ENCODE measurements at regions not wholly inside any gene's neighbourhood (a gene's known extent, or its start where the extent isn't known, plus 50 kb on each side); places are given as distances from the start of the nearest gene placed in this dataset.
"Not testable (repeated sequence)": the region's sequence is repeated elsewhere in the genome, so short reads cannot be mapped to it uniquely, and the experiment has no call there.

DNA sequence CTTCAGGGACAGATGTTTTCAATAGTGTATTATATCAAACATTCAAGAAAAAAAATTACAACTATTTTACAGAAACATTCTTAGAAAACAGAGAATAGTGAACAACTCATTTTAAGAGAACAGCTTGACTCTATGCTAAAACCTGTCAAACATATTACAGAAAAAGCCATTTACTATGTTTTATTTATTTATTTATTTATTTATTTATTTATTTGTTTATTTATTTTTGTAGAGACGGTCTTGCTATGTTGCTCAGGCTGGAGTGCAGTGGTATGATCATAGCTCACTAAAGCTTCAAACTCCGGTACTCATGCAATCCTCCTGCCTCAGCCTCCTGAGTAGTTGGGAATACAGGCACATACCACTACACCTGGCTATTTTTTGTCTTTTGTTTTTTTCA is 317.9 kb upstream of the HTR1E start:
- no peaks in the 10 kb centered on the region for H3K4me1 ChIP-seq (ENCODE audit: insufficient read depth, low read length)
- no peaks in the 10 kb centered on the region; the same call in 1 of the 2 replicates for H3K36me3 ChIP-seq (ENCODE audit: insufficient read depth, low read length)
- no peaks in the 10 kb centered on the region for H3K9me3 ChIP-seq (ENCODE audit: control insufficient read depth, insufficient read depth, low read length)
- no peak overlapping the region for H3K9ac ChIP-seq (ENCODE audit: low read depth, low read length)

DNA sequence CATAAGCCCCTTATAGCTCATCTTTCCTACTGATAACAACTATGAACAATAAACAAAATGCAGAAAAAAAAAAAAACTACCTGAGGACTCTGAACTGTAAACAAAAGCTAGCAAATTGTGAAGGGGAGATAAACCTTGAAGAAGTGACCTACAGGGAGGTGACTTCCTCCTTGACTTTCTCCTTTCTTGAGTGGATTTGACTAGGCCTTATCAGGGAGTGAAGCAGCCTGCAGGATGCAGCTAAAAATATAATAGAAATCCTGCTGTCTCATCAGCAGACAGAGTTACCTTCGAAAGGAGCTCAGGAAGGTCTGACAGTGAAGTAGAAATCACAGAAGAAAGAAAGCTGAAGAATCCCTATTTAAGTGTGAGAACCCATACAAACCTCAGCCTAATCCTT is 322.0 kb upstream of the HTR1E start:
- Histone ChIP-seq H3K4me1 (ENCODE audit: insufficient read depth, low read length) (no peaks in the 10 kb centered on the region), H3K36me3 (ENCODE audit: insufficient read depth, low read length) (no peaks in the 10 kb centered on the region), H3K9me3 (ENCODE audit: control insufficient read depth, insufficient read depth, low read length) (no peaks in the 10 kb centered on the region), H3K9ac (ENCODE audit: low read depth, low read length) (no peak overlapping the region)

DNA sequence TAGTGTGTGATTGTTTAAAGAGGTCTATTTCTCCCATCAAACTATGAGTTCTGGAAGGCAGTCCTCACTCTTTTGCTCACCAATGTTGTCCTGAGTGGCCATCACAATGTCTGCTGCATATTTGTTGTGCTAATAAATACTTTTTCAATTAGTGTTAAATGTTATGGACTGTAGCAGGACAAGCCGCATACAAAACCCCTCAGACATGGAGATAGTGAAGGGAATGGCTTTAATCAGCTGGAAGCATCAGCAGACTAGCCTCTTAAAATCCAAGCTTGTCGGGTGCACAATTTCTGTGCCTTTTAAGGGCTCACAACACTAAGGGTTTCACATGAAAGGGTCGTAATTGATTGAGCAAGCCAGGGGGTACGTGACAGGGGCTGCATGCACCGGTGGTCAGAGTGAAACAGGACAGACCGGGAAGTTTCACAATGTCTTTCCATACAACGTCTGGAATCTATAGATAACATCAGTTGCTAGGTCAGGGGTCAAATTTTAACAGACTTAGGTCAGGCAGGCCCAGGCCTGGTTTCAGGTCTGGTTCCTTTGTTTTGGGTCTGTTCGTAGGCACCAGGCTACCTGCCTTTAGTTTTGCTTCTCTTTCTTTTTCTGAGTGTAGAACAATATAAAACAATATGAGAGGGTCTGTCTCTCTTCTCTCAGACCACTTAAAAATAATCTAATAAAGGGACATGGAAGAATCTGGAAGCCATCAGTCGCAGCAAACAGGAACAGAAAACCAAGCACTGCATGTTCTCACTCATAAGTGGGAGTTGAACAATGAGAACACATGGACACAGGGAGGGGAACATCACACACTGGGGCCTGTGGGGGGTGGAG is 327.6 kb upstream of the HTR1E start:
- H3K36me3 ChIP-seq (ENCODE audit: insufficient read depth, low read length): no peaks in the 10 kb centered on the region
- H3K4me1 ChIP-seq (ENCODE audit: insufficient read depth, low read length): no peaks in the 10 kb centered on the region
- no peak overlapping the region for H3K9ac ChIP-seq (ENCODE audit: low read depth, low read length)
- H3K9me3 ChIP-seq (ENCODE audit: control insufficient read depth, insufficient read depth, low read length): no peaks in the 10 kb centered on the region

DNA sequence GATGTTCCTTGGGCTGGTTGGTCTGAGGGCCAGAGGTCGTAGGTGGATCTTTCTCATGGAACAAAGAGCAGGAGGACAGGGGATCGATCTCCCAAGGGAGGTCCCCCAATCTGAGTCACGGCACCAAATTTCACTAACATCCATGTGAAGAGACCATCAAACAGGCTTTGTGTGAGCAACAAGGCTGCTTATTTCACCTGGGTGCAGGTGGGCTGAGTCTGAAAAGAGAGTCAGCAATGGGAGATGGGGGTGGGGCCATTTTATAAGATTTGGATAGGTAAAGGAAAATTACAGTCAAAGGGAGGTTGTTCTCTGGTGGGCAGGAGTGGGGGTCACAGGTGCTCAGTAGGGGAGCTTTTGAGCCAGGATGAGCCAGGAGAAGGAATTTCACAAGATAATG is 334.0 kb upstream of the HTR1E start:
- not testable (repeated sequence) for H3K4me1 ChIP-seq (ENCODE audit: insufficient read depth, low read length); H3K36me3 ChIP-seq (ENCODE audit: insufficient read depth, low read length); H3K9me3 ChIP-seq (ENCODE audit: control insufficient read depth, insufficient read depth, low read length); H3K9ac ChIP-seq (ENCODE audit: low read depth, low read length)

DNA sequence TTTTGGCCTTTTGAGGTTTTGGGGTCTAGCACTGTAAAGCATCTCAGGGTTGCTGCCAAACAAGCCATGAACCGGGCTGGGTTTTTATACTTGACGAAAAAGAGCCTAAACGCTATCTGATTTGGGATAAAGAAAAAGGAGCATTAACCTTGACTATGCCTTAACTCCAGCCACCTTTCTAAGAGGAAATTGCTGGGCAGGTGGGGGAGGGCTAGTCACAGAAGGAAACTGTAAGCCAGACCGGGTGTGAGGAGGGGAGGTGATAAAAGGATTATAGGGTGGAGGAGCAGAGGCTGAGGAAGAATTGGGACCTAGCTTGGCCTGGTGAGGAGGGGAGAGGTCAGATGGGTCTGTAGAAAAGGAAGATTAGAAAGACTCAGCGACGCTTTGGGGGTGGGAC is 335.2 kb upstream of the HTR1E start:
- not testable (repeated sequence) for H3K9me3 ChIP-seq (ENCODE audit: control insufficient read depth, insufficient read depth, low read length); H3K36me3 ChIP-seq (ENCODE audit: insufficient read depth, low read length); H3K9ac ChIP-seq (ENCODE audit: low read depth, low read length); H3K4me1 ChIP-seq (ENCODE audit: insufficient read depth, low read length)

DNA sequence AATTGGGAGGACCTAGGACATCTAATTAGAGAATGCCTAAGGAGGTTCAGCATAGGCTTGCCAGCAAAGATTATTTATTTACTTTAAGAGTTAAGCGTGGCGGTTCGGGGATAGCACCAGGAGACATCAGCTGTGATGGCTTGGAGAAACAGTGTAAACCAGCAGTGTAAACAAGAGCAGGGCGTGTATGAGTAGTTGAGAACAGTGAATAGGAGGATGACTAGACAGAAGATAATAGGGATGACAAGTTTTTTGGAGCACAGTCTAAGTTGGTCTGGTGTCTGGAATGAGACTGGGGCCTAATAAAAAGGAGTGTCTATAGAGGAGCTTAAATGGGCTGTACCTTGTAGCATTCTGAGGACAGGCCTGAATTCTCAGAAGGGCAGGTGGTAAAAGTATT is 338.4 kb upstream of the HTR1E start:
- H3K9ac ChIP-seq (ENCODE audit: low read depth, low read length); H3K4me1 ChIP-seq (ENCODE audit: insufficient read depth, low read length); H3K36me3 ChIP-seq (ENCODE audit: insufficient read depth, low read length): not testable (repeated sequence)

DNA sequence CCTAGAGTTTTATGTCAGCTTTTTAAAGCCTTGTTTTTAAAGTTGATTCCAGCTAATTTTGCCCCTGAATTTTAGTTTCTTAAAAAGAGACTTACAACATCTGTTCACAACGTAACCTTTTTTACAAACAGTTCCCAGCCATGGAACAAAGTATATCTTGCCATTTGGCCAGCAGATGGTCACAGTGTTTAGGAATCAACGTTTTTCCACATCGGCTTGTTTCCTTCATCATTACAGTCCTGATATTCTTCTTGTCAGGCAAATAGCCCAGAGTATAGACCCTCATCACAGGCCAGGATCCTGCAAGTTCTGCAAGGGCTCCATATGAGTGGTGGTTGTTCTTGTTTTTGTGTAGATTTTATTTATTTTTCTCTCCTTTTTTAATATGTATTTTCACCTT is 341.7 kb upstream of the HTR1E start:
- Histone ChIP-seq H3K9me3 (ENCODE audit: control insufficient read depth, insufficient read depth, low read length) (no peaks in the 10 kb centered on the region), H3K36me3 (ENCODE audit: insufficient read depth, low read length) (no peaks in the 10 kb centered on the region), H3K9ac (ENCODE audit: low read depth, low read length) (no peak overlapping the region), H3K4me1 (ENCODE audit: insufficient read depth, low read length) (peaks cover 3% of the 10 kb centered on the region; the same call in 1 of the 2 replicates)

More for the DNA sequence above, 338.4 kb upstream of the HTR1E start:
- H3K9me3 ChIP-seq (ENCODE audit: control insufficient read depth, insufficient read depth, low read length): not testable (repeated sequence)

DNA sequence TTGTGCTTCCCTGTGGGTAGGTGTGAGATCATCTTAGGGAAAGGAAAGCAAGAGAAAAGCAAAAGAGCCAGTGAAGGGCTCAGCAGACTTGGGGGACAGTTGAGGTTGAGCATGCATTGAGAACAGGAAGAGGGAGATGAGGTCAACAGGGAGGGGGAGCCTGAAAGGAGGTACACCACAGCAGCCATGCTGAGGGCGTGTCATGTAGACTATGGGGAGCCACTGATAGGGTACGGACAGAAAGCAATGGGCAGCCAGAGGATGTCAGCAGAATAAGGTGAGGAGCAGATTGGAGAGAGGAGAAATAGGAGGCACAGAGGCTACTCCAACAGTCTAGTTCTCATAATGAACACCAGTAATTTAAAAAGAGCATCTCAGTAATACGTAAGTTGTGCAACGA is 351.1 kb upstream of the HTR1E start:
- Histone ChIP-seq H3K9me3 (ENCODE audit: control insufficient read depth, insufficient read depth, low read length) (no peaks in the 10 kb centered on the region; the same call in 1 of the 2 replicates), H3K36me3 (ENCODE audit: insufficient read depth, low read length) (no peaks in the 10 kb centered on the region), H3K4me1 (ENCODE audit: insufficient read depth, low read length) (no peaks in the 10 kb centered on the region), H3K9ac (ENCODE audit: low read depth, low read length) (no peak overlapping the region)

DNA sequence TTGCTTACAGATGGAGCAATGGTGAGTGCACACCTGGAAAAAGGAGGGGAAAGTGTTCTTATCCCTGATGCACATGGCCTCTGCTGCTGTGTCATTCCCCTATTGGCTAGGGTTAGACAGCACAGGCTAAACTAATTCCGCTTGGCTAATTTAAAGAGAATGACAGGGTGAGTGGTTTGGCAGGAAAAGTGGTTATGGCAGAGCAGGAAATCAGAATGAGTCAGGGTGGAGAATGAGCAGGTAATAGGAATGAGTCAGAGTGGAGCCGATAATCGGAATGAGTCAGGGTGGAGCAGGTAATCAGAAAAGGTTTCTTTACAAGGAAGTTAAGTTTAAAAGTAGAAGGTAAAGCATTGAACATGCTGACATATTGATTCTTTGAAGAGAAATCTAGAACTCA is 355.5 kb upstream of the HTR1E start:
- H3K36me3 ChIP-seq (ENCODE audit: insufficient read depth, low read length): no peaks in the 10 kb centered on the region
- H3K4me1 ChIP-seq (ENCODE audit: insufficient read depth, low read length): no peaks in the 10 kb centered on the region
- no peak overlapping the region for H3K9ac ChIP-seq (ENCODE audit: low read depth, low read length)
- H3K9me3 ChIP-seq (ENCODE audit: control insufficient read depth, insufficient read depth, low read length): no peaks in the 10 kb centered on the region; the same call in 1 of the 2 replicates

DNA sequence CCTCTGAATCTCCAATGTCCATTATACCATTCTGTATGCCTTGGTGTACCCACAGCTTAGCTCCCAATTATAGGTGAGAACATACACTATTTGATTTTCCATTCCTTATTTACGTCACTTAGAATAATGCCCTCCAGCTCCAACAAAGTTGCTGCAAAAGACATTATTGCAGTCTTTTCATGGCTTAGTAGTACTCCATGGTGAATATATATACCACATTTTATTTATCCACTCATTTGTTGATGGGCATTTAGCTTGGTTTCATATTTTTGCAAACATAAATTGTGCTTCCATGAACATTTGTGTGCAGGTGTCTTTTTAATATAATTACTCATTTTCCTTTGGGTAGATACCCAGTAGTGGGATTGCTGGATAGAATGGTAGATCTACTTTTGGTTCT is 374.1 kb upstream of the HTR1E start:
- Histone ChIP-seq H3K9me3 (ENCODE audit: control insufficient read depth, insufficient read depth, low read length) (no peaks in the 10 kb centered on the region), H3K4me1 (ENCODE audit: insufficient read depth, low read length) (no peaks in the 10 kb centered on the region), H3K9ac (ENCODE audit: low read depth, low read length) (no peak overlapping the region), H3K36me3 (ENCODE audit: insufficient read depth, low read length) (no peaks in the 10 kb centered on the region)

DNA sequence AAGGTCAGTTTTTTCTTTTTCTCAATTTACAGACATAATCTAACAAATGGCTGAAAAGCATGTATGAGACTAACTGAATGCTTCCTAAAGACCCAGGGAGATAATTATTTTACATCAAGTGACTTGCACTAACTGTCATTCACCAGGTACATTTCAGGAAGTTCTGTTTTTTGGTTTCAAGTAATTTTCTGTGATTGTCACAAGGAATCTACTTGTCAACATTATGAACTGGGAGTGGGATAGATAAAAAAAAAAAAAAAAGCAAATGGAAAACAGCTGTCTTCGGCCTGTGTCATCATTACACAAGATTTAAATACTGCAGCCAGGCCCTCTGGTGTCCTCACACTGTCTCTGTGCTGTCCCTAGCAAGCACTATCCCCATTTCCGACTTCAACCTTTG is 379.0 kb upstream of the HTR1E start:
- Histone ChIP-seq H3K9me3 (ENCODE audit: control insufficient read depth, insufficient read depth, low read length) (no peaks in the 10 kb centered on the region), H3K4me1 (ENCODE audit: insufficient read depth, low read length) (no peaks in the 10 kb centered on the region), H3K9ac (ENCODE audit: low read depth, low read length) (no peak overlapping the region), H3K36me3 (ENCODE audit: insufficient read depth, low read length) (no peaks in the 10 kb centered on the region)

DNA sequence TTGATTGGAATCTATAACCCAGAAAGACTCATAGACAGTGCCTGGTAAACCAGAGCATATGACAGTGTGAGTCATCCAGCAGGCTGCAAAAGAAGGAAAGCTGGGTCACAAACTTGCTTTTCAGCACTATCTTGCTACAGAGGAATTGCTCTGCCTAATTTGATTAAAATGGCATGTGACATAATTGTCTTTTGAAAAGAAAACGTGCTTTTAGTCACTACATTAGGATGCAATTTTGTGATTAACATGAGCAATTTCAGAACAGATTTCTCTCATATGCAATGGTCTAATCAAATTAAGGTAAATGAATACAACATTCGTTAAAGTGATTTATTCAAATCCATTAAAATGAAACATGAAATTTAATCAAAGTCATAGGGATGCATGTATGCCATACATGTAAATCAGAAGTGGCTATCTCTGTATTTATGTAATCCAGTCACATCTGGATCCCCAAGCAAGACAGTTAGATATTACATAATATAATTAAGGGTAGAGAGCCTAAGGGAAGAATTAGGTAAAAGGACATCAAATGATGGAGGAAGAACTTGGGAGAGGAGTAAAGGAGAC is 400.0 kb upstream of the HTR1E start:
- no peaks in the 10 kb centered on the region for H3K4me1 ChIP-seq (ENCODE audit: insufficient read depth, low read length)
- H3K36me3 ChIP-seq (ENCODE audit: insufficient read depth, low read length): no peaks in the 10 kb centered on the region
- H3K9me3 ChIP-seq (ENCODE audit: control insufficient read depth, insufficient read depth, low read length): no peaks in the 10 kb centered on the region
- no peak overlapping the region for H3K9ac ChIP-seq (ENCODE audit: low read depth, low read length)

DNA sequence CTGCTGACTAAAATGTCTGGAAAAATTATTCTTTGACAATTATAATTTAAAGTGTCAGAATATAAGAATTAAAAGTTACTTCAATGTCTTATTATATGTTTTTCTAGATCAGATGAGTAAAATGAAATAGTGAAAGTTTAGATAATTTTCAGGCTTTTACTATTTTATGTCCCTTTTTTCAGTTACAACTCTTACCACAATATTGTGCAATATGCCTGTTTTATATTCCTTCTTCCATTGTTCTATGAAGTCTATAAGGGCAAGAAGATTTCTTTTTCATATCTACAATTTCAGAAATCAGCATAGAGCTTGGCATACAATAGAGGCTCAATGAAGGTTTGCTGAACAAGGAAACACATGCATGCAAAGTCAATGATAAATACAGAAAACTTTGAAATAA is 401.2 kb upstream of the HTR1E start:
- no peaks in the 10 kb centered on the region for H3K4me1 ChIP-seq (ENCODE audit: insufficient read depth, low read length)
- H3K9me3 ChIP-seq (ENCODE audit: control insufficient read depth, insufficient read depth, low read length): no peaks in the 10 kb centered on the region
- no peaks in the 10 kb centered on the region for H3K36me3 ChIP-seq (ENCODE audit: insufficient read depth, low read length)
- H3K9ac ChIP-seq (ENCODE audit: low read depth, low read length): no peak overlapping the region

DNA sequence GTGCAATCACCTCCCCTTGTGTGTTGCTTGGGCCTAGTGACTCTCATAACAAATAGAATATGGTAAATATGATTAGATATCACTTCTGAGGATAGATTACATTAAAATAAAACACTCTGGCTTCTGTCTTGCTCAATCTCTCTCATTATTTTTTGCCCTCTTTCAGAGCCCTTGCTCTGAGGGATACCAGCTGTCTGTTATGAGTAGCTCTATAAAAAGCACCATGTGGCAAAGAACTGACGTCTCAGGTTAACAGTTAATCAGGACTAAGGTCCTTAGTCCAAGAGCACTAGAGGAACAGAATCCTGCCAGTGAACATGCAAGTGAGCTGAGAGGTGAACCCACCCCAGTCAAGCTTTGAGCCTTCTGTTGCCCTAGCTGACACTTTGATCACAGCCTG is 402.2 kb upstream of the HTR1E start:
- Histone ChIP-seq H3K4me1 (ENCODE audit: insufficient read depth, low read length) (no peaks in the 10 kb centered on the region), H3K9me3 (ENCODE audit: control insufficient read depth, insufficient read depth, low read length) (no peaks in the 10 kb centered on the region), H3K9ac (ENCODE audit: low read depth, low read length) (no peak overlapping the region), H3K36me3 (ENCODE audit: insufficient read depth, low read length) (no peaks in the 10 kb centered on the region)

DNA sequence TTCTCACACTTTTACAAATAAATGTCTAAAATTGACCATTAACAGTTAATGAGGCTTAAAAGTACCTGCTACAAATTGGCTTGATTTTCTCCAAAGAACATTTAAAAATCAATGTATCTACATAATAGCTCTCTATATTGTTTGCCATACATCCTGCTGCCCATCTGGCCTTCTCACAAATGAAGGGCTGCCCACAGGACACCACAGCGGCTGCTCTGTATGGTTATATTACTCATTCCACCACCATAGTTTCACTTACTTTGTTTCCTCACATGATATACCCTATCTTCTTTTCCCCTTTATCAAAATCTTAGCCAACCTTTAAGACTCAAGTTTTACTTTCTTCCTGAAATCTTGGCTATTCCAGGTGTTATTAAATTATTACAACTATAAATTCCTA is 407.7 kb upstream of the HTR1E start:
- Histone ChIP-seq H3K9ac (ENCODE audit: low read depth, low read length) (no peak overlapping the region), H3K36me3 (ENCODE audit: insufficient read depth, low read length) (no peaks in the 10 kb centered on the region), H3K9me3 (ENCODE audit: control insufficient read depth, insufficient read depth, low read length) (no peaks in the 10 kb centered on the region), H3K4me1 (ENCODE audit: insufficient read depth, low read length) (no peaks in the 10 kb centered on the region)

Measured in ES-I3 (cell line).